GM19438 (cell line): ENCODE measurements at regions not wholly inside any gene's neighbourhood (a gene's known extent, or its start where the extent isn't known, plus 50 kb on each side); places are given as distances from the start of the nearest gene placed in this dataset.

ENCODE experiments used
- ATAC-seq: cut with Tn5 transposase; IDR thresholded peaks from one replicate; pipeline ENCODE4 v1.9.1; 2021; ENCODE audit warnings: low read depth; ENCODE audit not compliant: unreplicated experiment

GRCh38 chr15:87211547-87211946 lies 1045.0 kb downstream of the NTRK3 start:
- ATAC-seq = no peak

GRCh38 chr15:87209891-87210689 lies 1046.4 kb downstream of the NTRK3 start:
- no peak for ATAC-seq

- no peak for ATAC-seq
Observed at GRCh38 chr15:87207990-87208580, 1048.5 kb downstream of the NTRK3 start.

GRCh38 chr15:87207251-87207650 lies 1049.3 kb downstream of the NTRK3 start:
- no peak for ATAC-seq

GRCh38 chr15:87201986-87202385 lies 1054.6 kb downstream of the NTRK3 start:
- ATAC-seq = no peak

GRCh38 chr15:87200149-87200548 lies 1056.4 kb downstream of the NTRK3 start:
- ATAC-seq = no peak

GRCh38 chr15:87197981-87198380 lies 1058.6 kb downstream of the NTRK3 start:
- no peak for ATAC-seq

GRCh38 chr15:87196498-87196897 lies 1060.0 kb downstream of the NTRK3 start:
- no peak for ATAC-seq

GRCh38 chr15:87193481-87193880 lies 1063.1 kb downstream of the NTRK3 start:
- no peak for ATAC-seq

GRCh38 chr15:87167706-87168105 lies 1088.0 kb downstream of the AGBL1 start:
- no peak for ATAC-seq

GRCh38 chr15:87167055-87167454 lies 1087.4 kb downstream of the AGBL1 start:
- ATAC-seq = no peak

- ATAC-seq = no peak
Observed at GRCh38 chr15:87155771-87156170, 1076.1 kb downstream of the AGBL1 start.

- no peak for ATAC-seq
Observed at GRCh38 chr15:87154761-87155160, 1075.1 kb downstream of the AGBL1 start.

- ATAC-seq = no peak
Observed at GRCh38 chr15:87151202-87151748, 1071.6 kb downstream of the AGBL1 start.

GRCh38 chr15:87145696-87146095 lies 1066.0 kb downstream of the AGBL1 start:
- ATAC-seq = no peak

GRCh38 chr15:87144775-87145174 lies 1065.1 kb downstream of the AGBL1 start:
- ATAC-seq = no peak

- no peak for ATAC-seq
Observed at GRCh38 chr15:87142096-87142495, 1062.4 kb downstream of the AGBL1 start.

GRCh38 chr15:87135109-87135508 lies 1055.4 kb downstream of the AGBL1 start:
- ATAC-seq = no peak

- ATAC-seq = no peak
Observed at GRCh38 chr15:87133704-87134103, 1054.0 kb downstream of the AGBL1 start.

GRCh38 chr15:87131067-87131466 lies 1051.4 kb downstream of the AGBL1 start:
- no peak for ATAC-seq

GRCh38 chr15:87129916-87130315 lies 1050.2 kb downstream of the AGBL1 start:
- ATAC-seq = no peak
